OCI-LY1 (cell line): ENCODE measurements at regions not wholly inside any gene's neighbourhood (a gene's known extent, or its start where the extent isn't known, plus 50 kb on each side); places are given as distances from the start of the nearest gene placed in this dataset.

Source experiments
- CTCF ChIP-seq: fragments of 200-600 bp; sonication (generic), shearing (Covaris generic); IDR thresholded peaks from 2 replicates; pipeline ENCODE4 v1.5.1; 2017; ENCODE audit warnings: mild to moderate bottlenecking, antibody characterized with exemption, low read length, moderate library complexity, mixed read lengths
- EZH2 ChIP-seq: fragments of 200-600 bp; sonication (generic), shearing (Covaris generic); IDR thresholded peaks from 2 replicates; pipeline ENCODE4 v1.8.0; 2017; ENCODE audit warnings: borderline replicate concordance, mixed run types, mild to moderate bottlenecking, antibody characterized with exemption, low read length, moderate library complexity, mixed read lengths

DNA sequence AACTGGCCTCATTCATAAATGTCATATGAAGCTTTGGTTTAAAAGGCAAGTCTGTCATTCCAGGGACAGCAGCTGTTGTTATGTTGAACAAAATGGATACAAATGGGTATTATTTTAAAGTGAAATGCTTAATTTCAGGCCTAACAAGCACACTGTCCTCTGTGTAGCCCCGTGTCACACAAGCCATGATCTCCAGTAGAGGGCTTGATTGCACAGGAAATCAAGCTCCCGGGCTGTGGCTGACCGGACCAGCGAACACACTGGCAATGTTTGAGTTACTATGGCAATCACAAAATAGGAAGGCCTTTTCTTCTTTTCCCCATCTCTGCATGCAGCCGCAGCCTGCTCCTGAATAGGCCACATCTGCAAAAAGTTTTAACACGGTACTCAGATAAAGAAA is 64.0 kb upstream of the GSX1 start:
- TF ChIP-seq CTCF = no peak; the same call in 1 of the 2 replicates
- TF ChIP-seq EZH2 = no peak
